ENCODE measurements at regions not wholly inside any gene's neighbourhood (a gene's known extent, or its start where the extent isn't known, plus 50 kb on each side); places are given as distances from the start of the nearest gene placed in this dataset.

DNA sequence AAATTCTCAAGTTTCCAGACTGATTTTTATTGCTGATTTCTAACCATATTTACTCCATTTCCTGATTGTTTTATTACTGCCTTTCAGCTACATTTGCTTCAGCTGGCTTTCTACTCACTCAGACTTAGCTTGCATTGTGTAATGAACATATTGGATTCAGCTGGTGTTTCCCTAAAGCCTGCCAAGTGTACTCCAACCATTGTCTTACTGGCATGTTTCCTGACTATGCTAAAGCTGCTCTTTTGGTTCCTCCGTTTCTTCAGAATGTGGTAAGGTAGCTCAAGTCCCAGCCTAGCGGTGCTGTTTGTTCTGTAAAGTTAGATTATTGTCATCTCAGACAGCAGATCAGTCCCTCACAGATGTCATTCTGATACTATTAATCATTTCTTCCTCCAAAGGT is 53.1 kb upstream of the GLRA2 start:
- no peak for DNase-seq (ENCODE audit: low spot score)

DNA sequence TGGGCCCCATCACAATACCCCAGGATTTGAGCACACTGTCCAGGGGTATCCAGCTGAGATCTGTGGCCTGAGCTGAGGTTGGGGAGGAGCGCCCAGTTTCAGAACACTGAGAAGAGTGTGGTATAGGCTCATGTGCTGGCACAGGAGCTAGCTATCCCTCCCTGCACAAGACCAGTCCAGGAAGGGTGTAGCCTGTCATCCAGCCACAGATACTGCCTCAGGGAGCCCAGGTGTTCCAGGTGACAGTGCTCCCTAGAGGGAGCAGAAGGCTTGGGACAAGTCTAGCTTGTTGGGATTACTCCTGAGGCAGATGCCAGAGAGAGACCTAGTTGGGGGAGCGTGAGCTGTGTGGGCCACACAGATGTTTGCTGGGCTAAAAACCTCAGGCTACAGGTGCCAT is 79.6 kb upstream of the GLRA2 start:
- DNase-seq (ENCODE audit: low spot score) = no peak

DNA sequence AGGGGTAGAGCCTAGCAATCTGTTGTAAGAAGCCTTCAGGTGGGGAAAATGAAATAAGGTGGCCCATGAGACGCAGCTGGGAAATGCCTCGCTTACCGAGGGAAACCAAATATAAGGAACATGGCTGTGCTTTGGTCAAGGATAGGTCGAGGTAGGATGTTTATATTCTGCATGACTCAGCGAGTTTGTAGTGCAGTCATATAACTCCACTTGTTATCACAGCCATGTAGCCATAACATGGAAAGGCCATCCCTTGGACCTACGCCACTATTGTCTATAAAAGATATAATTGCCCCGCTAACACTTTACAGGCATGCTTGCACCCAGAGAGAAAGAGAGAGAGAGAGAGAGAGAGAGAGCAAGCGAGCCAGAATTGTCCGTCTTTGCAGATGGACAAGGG is 80.9 kb upstream of the GLRA2 start:
- DNase-seq (ENCODE audit: low spot score) = no peak

DNA sequence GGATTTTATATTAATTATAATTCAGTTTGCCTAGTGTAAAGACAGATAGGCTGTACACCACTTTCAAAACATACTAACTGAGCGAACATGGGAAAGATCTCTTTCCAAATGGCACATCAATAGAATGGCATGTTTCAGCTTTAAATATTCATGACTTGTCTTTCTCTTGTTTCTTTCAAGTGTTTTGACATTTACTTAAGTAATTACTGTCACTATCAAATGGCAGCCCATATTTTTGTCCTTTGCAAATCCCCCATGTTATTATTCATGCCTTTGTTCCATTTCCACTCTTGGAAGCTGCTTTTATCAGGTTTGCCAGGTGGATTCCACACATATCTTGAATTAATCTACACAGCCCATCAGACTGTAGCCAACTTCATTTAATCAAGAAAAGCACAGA is 89.2 kb upstream of the GLRA2 start:
- no peak for DNase-seq (ENCODE audit: low spot score)

DNA sequence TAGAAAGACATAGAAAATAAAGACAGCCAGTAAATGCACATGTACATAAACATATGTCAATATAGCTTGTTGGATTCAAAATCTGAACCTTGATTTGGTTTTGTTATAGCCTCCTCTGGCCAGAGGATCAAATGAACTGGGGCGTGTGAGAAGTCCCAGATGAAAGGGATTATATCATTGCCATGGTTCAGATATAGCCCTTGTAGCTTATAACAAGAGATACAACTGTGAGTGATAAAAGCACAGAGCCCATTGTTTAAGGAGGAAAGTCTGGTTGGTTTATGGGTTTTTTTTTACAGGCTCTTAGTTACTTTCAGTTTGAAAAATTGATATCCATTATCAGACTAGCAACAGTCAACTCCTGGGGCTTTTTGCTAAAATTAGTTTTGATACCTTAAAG is 101.7 kb upstream of the GLRA2 start:
- DNase-seq (ENCODE audit: low spot score) = no peak

DNA sequence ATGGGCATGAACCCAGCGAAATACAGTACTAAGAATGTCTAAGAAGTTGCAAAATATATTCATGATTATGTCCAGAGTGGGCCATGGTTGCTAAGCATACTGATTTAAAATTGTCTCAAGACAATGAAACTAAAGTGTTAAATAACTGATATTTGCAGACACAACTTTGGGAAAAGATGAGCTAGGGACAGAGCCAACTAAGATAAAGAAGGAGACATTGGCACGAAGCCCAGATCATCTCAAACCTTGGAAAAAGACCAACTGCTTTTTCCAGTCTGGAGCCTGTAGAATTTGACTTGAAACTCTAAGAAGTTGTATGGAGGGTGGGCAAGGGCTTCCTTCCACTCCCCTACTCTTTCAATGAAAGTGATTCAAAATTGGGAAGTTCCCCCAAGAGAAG is 108.5 kb upstream of the GLRA2 start:
- DNase-seq (ENCODE audit: low spot score) = no peak

DNA sequence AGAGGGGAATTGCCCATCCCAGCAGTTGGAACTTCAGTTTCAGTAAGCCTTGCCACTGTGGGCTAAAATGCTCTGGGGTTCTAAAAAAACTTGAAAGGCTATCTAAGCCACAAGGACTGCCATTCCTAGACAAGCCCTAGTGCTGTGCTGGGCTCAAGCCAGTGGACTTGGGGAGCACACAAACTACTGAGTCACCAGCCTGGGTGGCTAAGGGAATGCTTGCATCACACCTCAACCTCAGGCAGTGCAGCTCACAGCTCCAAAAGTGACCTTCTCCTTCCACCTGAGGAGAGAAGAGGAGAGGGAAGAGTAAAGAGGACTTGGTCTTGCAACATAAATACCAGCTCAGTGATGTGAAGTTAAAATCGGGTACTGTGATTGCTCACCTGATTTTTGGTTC is 116.7 kb upstream of the GLRA2 start:
- DNase-seq (ENCODE audit: low spot score) = no peak

DNA sequence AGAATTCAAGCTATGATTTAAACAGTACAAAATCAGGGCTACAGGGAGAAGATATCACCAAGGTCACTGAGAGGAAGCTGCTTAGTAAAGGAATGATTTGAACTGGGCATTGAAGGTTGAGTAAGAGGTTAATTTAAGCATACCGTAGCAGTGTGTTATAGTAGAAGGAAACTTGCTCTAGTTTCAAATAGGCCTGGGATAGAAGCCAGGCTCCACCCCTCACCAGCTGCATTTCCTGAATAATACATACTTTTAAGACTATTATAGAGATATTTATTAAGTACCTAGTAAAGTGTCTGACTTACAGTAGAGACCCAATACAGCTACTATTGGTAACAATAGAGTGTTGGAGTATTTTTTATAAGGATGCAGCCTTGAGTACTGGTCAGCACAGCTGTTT is 118.0 kb upstream of the GLRA2 start:
- DNase-seq (ENCODE audit: low spot score) = no peak

DNA sequence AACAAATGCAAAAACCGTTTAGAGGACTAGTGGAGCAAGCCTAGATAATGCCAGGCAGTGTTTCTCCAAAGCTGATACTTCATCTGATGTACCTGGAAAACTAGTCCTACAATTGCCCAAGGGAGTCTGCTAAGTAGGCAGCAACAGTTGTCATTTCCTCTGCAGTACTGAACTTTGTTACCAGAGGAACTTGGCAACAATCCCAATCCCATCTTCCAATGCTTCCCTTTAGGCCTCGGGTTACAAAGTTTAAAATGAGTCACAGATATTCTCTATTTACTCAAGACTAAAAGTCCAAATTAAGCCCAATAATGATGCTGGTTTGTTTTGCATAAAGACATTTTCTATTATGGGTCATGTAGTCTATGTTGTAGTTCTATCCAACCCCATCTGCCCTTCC is 120.0 kb upstream of the GLRA2 start:
- no peak for DNase-seq (ENCODE audit: low spot score)

DNA sequence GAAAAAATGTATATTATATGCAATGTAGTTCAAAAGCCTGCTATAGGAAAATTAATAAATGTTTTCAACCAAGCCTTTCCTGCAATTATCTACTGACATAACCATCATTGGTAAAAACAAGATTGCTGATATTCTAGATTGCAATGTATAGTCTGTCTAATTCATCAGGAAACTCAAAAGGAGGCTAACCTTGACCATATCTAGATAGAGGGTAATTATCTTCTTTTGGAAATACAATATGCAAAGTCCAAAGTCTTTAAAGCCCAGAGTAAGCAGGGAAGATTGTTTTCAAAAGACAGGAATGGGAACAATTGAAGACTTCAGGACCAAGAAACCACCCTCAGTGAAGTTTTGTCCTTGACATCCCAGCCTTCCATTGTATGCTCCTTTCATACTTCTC is 123.1 kb upstream of the GLRA2 start:
- DNase-seq (ENCODE audit: low spot score) = no peak

DNA sequence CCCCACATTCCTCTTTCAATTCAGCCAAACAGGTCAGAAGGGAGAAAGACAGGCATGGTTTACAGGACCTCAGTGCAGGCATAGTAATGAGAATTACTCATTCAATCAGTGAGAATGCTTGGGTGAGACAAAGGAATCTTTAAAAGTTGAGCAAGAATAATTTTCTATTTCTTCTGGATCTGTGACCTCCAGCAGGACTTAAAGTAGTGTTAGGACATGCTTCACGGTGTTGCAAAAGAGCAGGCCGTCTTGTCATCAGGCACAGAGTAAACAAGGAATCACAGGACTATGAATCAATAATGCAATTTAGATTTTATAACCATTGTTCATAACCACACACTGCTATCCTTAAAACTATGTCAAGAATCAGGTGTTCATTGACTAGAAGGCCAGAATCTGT is 130.6 kb upstream of the GLRA2 start:
- DNase-seq (ENCODE audit: low spot score) = no peak

DNA sequence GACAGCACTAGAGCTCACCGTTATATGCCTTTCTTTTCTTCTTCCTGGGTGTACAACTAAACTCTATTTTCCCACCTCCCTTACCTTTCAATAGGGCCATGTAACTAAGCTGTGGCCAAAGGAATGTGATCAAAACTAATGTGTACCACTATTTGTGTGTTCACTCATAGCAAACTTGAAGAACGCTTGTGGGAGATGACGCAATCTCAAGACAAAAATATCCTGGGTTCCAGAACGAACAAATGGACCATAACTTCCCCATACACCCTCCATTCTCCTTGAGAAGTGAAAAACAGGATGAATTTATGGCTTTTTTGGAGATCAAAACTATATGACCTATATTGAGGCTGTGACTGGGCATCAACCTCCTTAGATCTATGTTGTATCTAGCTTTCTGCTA is 139.7 kb upstream of the GLRA2 start:
- no peak for DNase-seq (ENCODE audit: low spot score)

DNA sequence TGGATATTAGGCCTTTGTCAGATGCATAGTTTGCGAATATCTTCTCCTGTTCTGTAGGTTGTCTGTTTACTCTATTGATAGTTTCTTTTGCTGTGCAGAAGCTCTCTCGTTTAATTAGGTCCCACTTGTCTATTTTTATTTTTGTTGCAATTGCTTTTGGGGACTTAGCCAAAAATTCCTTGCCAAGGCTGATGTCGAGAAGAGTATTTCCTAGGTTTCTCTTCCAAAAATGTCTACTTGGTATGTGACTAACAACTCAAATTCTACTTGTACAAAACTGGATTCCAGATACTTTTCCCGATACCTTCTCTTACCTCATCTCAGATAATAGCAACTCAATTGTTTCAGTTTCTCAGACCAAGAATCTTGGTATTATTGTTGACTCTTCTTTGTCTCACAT is 142.4 kb upstream of the GLRA2 start:
- no peak for DNase-seq (ENCODE audit: low spot score)

DNA sequence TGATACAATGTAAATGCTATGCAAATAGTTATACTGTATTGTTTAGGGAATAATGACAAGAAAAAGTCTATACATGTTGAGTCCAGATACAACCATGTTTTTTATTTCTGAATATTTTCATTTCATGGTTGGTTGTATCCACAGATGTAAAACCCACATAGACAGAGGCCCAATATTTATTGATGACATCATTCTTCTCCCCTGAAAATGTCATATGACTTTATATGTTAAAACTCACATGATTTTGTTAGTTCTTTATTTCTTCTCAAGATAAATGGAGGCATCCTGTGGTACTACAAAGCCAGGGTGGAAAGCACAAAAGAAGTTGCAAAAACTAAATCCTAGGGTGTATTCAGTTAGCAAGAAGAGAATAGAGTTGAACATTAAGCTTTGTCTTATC is 149.3 kb upstream of the GLRA2 start:
- no peak for DNase-seq (ENCODE audit: low spot score)

DNA sequence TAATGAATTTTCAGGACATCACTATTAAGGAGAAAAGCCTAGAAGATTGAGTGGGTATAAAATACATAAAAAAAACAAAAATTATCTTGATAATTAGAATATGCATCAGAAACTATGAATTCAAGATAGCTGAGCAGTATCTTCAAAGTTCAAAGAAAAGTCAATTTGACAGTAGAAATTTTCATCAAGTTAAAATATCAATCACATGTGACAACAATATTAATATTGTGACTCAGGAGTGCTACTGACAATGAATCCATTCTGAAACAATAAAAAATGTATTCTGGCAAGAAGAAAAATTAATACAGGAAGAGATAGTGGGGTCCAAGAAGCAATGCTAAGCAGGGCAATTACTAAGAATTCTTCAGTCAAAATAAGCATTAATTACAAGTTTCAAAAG is 151.9 kb upstream of the GLRA2 start:
- no peak for DNase-seq (ENCODE audit: low spot score)

DNA sequence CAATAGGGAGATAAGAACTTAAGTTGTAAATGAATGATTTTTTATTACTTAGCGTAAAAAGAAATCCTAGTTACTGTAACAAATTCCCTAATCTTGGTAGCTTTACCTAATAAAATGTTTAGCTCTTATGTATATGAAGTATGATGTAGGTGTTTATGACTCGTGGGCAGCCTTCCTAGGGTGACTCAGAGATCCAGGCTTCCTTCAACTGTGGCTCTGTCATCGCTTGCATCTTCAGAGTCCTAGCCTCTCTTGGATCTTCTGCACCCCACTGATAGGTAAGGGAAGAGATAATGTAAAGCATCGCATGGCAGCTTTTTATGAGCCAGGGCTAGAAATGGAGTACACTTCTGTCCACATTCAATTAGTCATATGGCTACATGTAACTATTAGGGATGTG is 165.6 kb upstream of the GLRA2 start:
- no peak for DNase-seq (ENCODE audit: low spot score)

DNA sequence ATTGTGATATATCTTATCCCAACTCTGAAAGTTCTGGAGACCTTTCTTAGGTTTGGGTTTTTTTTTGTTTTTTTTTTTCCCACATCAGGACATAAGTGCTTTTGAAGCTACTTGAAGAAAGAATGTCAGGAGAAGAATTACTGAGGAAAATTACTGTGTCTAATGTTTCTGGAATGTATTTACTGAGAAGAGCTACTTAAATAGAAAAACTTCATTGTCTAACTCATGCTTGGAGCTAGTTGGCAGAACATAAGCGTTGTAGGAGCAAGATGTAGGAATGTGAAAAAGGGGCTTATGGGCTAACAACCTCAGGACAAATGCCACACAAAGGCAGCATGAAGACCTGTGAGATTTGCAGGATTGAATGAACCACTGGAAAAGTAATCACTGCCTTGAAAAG is 166.6 kb upstream of the GLRA2 start:
- DNase-seq (ENCODE audit: low spot score) = no peak

DNA sequence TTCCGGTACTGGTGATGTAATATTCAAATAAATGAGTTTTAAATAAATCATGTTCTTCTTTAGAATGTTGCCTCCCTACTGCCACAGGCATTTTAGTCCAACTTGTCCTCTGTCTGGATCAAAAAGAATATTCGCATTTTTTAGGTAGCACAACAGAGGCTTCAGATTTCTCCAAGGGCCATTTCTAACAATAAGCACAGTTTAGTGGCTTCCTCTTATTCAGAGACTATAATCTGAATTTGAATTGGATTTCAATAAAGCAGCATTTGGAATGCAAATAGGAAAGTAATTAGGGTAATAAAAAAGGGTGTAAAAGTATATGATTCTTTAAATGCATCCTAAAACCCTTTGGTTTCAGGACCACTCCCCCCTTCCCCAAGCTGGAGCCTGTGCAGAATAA is 167.9 kb upstream of the GLRA2 start:
- DNase-seq (ENCODE audit: low spot score) = no peak

DNA sequence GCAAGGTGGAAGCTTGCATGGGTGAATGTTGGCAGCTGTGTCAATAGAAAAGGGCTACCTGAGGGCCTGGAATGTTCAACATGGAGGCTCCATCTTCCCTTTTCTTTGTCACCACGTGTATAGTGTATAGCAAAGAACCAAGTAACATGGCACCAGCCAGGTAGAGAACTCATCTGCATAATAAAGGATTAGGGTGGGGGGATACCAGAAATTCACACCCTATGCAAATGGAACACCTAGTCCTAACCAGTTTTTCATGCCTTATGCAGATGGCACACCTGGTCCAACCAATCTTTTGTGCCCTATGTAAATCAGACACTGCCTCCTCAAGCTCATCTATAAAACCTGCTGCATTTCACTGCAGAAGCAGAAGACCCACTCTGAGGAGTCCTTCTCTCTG is 169.6 kb upstream of the GLRA2 start:
- no peak for DNase-seq (ENCODE audit: low spot score)

DNA sequence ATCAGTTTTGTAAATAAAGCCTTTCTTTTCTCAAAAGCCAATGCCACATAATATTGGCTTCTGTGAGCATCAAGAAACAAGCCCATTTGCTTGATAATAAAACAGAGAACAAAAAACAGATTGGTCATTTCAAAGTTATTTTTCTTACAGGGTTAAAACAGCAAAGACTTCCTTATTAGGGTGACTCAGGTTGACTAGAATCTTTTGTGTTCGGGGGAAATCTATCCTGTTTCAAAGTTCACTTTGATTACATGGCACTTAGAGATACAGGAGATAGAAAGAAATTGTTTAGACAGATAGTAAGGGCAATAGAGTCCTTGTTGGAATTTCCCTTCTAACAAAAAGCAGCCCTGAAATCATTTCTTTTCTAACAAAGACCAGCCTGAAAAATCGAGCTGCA is 170.0 kb upstream of the GLRA2 start:
- DNase-seq (ENCODE audit: low spot score) = no peak

DNA sequence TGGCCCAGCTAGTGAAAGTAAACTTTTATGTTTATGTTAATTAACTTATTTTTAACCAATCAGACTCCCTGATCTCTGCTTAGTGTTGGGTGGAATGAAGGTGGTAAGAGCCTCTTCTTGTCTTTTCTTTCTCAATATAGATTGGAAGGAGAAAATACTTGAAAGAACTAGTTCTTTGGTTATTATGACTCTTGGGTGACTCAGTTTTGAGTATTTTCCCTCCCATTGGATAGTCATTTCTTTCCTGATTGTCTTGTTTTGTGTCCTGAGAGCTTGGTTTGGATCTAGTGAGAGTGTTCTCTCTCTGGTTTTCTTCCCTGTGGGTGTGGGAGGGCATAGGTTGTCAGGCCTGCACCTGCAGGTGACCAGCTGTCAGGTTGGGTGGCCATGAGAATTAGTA is 172.0 kb upstream of the GLRA2 start:
- DNase-seq (ENCODE audit: low spot score) = no peak

DNA sequence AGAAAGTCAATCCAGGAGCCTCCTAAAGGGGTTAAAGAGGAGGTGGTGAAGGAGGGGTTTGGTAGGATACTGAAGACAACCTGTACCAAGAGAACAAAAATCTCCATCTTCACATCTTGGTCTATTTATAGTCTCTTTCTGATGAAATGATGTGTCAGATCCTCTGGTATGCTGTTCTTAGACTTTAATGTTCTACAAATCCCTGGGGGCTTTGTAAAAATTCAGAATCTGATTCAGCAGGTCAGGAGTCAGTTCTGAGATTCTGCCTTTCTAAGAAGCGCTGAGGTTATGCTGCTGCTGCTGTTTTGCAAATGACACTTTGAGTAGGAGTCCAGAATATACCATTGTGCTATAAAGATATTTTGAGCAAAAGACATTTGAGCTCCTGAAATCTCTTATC is 172.9 kb upstream of the GLRA2 start:
- no peak for DNase-seq (ENCODE audit: low spot score)

DNA sequence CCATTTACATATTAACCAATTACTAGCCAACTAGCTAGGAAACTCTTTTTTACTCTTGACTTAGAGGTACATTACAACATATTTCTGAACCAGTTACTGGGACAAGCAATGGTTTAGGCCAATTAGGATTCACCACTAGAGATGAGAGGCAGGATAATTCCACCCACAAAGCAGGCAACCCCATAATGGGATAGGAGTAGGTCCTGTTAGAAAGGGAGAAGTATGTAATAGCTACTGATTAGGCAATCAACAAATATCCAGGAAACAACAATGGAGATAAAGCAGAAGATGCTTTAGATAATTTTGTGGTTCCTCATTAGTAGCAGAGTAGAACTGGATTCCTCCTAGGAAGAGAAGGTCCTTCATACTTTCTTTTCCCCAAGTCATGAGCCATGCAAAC is 173.8 kb upstream of the GLRA2 start:
- no peak for DNase-seq (ENCODE audit: low spot score)

DNA sequence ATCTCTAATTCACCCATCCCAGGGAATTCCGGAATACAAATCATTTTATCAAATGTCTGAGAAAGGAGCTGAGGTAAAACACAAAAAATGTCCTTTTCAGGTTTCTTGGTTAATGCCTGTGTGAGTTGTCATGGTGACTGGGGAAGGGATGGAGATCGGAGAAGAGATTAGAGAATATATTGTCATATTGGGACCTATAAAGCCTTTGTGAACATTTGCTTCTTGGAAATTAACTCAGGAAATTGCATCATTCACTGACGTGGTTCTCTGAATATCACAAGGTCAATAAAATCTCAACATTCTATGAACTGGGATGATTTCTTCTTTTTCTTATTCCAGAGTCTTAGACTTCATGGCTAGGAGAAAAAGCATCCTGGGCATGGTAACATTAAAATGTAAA is 174.8 kb upstream of the GLRA2 start:
- no peak for DNase-seq (ENCODE audit: low spot score)

DNA sequence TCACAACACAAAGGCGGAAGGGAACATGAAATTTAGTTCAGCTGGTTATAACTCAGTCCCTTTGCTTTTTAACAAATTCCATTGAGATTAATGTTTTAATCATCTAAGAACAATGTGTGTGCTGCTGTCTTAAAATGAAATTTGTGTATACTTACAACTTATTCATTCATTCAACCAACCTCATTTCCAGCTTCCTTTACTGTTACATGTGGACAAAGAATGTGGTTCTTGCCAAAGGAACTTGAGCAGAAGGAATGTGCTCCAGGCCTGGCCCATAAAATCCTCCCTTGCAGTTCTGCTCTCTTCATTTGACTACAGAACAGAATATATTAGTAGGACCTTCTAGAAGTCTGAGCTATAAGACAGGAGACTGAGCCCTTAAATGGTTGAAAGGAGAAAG is 176.8 kb upstream of the GLRA2 start:
- DNase-seq (ENCODE audit: low spot score) = no peak

All from germinal center (tissue), 1 donor.